HK-2 (cell line): ENCODE measurements at regions not wholly inside any gene's neighbourhood (a gene's known extent, or its start where the extent isn't known, plus 50 kb on each side); places are given as distances from the start of the nearest gene placed in this dataset.

Source experiments
- DNase-seq: peaks from one replicate; pipeline ENCODE4 v3.0.0-alpha.2; 2018; ENCODE audit not compliant: unreplicated experiment

DNA sequence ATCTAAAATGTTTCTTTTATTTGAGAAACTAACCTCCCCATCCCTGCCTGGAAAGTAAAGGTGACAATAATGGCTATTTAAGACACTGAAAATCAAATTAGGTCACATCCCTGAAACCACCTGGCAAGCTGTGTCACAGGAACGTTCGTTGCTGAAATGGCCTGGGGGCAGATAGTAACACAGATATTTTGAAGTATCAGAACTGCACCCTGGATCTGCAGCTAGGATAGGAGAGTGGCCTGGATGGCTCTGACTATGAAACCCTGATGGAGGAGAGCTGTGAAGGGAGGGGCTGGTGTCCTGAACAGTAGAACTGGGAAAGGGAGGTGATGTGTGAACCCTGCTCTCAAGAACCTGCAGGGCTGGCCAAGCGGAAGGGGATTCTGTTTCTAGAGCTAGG lies 648.3 kb upstream of the CFAP20DC start:
- DNase-seq: no peak

DNA sequence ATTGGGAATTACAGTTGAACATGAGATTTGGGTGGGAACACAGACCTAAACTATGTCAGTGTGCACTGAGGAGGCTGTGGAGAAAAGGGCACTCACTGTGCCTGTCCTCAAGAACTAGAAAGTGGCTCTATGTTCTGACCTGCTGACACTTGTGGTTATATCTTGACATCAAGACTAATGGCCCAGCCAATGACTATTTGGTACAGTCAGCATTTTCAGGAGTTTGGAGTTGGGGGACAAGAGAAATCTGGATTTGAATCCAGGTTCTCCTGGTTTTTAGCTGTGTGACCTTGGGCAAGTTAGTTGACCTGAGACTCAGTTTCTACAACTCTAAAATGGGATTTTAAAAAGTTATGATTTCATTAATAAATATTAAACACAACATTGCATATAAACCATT lies 647.0 kb upstream of the CFAP20DC start:
- DNase-seq: no peak

DNA sequence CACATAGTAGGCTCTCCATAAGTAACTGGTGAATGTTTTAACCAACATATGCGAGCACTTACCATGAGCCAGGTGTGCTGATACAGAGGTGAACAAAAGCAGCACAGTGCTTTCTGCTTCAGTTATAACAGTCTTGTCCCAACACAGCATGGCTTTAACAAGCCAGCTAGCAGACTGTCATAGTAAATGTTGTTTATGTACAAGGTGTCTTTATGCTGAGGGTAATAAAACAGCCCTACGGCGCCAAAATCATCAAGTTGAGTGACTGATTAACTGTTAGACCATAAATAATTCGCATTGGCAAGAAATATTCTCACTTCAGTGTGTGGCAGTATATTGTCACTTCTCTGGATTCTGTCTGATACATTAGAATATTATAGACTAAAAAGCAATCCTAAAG lies 646.0 kb upstream of the CFAP20DC start:
- no peak for DNase-seq

DNA sequence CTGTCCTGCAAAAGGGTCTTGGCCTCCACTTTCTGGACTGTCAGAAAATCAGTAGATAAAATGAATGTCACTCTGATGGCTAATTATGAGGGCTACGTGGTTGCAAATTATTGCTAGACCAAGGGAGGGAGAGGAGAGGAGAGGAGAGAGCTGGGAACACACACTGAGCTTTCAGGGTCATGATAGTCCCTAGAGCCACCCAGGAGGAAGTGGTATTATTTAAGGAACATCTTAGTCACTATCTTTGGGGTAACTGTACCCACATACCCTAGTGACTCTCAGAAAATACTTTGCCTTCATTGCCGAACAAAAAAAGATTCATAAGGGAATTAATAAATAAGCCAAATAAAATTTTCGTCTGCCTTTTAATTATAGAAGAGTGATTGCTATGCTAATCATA lies 642.3 kb upstream of the CFAP20DC start:
- no peak for DNase-seq

DNA sequence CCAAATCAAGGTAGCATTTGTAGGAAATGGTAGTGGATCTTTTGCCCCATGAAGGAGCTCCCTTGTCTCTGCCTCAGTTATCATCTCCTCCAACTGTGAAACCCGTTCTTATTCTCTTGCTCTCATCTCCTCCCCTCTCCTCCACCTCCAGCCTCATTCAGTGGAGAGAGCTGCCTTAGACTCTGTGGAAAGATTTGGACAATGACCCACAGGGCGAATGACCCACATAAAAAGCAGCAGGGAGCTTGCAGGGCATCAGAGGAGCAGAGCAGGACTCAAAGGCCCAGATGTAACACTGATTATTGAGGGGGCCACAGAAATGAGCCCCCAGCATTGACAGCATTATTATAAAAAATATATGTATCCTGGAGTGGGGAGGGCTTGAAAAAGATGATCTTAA lies 641.1 kb upstream of the CFAP20DC start:
- no peak for DNase-seq

DNA sequence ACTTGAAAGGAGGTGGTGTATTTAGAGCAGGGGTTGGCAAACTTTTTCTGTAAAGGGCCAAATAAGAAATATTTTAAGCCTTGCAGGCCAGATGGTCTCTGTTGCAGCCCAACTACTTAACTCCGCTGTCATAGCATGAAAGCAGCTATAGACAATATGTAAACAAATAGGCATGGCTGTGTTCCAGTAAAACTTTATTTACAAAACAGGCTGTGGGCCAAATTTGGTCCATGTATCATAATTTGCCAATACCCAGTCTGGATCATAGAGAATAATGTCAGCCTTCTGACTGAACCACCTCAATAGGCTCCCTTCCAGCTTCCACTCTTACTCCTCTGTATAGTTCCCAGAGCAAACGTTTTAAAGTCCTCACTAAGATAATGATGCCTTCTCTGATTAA lies 638.8 kb upstream of the CFAP20DC start:
- DNase-seq: no peak

DNA sequence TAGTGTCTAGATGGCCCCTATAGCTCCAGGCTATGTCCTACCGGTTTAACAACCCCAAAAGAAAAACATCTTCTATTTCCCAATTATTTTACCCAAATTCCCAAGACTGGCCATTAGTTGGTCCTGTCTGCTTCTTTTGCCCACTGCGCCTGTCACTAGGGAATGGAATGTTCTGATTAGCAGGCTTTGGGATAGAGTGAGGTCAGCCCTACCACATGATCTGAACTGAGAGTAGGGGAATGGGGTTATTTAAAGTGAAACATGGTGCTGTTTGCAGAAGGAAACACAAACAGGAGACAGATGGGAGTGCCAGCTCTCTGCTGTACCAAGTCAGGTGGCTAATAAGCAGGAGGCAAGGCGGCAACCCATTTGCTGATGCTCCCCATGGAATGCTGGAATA lies 635.6 kb upstream of the CFAP20DC start:
- no peak for DNase-seq

DNA sequence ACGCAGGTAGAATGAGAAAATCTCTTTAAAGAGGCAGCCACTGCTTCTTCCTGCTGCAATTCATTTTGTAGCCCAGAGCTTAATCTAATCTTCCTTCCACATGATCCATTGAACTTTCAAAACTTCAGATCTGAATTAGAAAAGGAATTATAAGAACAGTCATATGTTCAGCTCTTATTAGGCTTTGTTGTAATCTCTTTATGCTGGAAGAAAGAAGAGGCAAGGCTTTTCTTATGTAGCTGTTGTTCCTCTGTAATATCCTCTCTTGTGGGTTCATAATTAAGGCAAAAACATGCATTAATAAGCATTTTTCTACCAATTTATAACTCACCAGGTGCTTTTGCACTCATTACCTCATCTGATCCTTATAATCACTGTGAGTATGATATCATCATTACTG lies 634.9 kb upstream of the CFAP20DC start:
- DNase-seq: no peak

DNA sequence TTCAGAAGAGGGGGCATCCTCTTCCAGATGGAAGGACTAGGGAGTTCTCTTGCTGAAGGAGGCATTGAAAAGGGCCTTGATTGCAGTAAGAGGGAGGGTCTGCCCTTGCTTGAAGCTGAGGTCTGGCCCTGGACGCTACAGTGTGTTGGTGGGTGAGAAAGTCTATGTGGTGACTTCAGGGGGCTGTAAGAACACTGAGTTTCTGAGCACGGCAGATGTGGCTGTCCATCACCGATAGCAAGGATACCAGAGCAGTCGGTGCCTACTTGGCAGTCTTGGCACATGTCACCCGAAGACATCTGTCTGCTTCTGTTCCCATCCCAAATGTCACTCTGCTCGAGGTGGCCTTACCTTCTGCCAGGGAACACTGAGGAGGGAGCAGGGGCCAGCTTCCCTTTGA lies 631.1 kb upstream of the CFAP20DC start:
- no peak for DNase-seq

DNA sequence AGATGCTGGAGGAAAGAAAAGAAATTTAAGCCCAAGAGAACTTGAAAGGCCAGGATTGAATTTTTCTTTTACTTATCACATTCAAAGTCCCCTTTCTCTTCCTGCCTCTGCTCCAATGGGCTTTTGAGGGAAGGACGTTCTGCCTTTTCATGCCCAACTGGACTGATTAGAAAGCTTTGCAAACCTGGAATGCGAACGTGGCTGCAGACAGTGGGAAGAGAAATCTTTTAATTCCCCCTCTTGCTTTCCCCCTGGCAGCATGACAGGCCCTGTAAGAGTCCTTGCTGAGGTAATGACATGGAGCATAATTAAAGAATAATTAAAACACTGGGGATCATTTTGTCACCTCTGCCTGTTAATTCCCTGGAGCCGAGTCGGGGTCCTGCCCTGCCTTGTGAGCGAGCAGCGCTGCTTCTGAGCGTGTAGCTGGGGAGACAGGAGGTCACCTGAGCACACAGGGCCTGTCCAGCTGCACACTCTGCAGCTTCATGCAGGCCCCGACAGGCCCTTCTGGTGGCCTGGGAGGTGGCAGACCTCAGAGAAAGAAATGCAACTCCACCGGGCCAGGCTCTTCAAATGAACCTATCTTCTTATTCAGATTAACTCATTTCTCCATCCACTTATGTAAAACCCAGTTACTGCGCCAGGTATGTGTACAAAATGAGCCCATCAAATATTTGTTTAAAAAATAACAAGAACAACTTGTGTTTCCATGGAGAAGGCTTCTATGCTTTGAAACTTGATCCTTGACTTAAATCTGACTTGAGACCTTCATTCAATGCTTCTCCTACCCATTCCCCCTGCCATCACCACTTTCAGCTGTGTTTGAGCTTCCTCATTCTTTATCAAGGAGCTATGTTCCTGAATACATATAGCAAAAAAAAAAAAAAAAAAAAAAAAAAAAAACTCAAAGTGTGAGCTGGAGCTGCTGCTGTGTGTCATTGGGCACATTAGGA lies 628.2 kb upstream of the CFAP20DC start:
- no peak for DNase-seq

DNA sequence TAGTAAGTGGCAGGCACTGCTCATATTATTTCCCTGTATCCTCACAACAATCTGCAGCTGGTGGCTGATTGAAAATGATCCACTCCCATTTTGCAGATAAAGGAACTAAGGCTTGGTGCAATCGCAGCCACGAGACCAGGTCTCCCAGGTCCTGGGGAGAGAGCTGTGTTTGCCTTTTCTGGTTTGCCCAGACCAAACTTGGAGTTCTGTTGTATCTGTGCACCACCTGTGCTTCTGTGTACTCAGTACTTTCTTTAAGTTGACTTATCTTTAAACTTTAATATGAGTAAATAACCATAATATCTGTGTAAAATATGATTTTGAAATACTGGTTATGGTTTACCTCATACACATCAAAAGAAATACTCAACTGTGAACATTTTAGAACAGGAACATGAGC lies 625.7 kb upstream of the CFAP20DC start:
- DNase-seq: no peak

DNA sequence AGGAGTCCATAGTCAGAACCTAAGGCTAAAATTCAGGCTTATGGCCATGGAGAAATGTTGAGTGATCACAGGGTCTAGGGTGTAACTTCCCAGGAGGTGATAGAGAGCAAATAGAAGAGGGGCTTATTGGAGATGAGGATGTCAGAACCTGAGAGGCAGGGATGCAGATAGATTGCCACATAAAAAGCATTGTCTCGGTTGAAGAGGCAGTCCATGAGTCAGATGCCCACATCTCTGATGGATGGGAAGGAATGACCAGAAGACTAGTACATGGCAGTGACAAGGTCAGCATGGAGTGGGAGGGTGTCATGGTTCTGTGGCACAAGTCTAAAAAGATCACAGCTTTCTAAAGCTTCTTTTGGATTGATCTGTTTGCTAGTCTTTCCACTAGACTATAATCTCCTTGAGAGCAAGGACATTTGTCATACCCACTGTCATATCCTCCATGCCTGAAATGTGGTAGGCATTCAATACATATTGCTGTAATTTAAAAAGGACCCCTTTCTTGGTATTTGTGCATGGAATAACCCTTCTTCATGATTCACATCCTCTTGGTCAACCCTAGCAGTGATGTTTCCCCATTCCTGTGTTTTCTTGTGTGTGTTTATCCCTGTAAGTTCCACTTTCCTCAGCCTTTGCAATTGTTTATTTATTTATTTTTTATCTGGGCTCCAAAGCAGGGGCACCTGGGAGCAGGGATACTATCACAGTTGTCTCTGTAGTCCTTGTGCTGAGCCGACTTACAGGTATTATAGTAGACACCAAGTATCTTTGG lies 613.4 kb upstream of the CFAP20DC start:
- no peak for DNase-seq

DNA sequence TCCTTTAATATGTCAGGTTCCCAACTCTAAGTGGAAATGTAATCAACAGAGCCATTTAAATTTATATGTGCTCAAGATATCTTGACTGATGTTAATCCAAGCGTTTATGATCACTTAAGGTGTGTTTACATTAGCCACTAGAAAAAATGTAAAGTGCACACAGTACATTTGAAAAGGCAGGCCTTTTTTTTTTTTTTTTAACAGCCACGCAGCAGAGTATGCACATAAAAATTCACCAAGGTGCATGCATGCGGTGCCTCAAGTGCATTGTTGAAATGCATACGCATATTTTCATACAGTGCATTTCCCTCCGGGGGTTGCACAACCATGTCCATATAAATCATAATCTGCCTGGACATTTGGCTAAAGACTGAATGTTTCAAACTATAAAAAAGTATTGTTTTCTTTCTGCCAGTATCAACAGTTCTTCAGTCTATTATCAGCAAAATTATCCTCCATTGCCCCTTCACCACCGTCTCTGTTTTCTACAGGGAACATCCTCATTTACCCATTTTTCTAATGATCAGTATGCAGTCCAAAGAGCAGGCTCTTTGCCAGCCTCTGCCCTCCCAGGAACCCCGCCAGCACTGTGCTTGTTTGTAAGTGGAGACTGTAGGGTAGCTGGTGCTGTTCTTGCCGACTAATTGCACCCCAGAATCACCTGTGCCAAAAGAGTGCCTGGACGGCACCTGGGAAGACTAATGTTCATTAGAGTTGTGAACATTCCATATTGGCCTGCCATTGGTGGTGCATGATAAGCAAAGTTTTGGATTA lies 611.2 kb upstream of the CFAP20DC start:
- no peak for DNase-seq

DNA sequence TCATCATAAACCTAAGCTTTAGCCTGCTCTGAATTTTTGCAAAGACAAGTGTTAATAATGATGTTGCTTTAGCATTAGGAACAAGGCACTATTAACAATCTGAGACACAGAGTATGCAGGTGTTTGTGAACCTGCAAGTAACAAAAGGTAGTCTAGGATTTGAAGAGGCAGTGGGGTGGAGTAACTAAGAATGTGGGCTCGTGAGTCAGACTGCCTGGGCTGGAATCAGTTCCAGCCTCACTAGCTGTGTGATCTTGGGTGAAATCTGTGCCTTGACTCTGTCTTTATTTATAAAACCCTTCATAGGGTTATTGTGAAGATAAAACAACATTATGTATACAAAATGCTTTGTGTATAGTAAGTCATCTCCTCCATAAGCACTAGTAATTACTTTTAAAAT lies 610.6 kb upstream of the CFAP20DC start:
- DNase-seq: no peak

DNA sequence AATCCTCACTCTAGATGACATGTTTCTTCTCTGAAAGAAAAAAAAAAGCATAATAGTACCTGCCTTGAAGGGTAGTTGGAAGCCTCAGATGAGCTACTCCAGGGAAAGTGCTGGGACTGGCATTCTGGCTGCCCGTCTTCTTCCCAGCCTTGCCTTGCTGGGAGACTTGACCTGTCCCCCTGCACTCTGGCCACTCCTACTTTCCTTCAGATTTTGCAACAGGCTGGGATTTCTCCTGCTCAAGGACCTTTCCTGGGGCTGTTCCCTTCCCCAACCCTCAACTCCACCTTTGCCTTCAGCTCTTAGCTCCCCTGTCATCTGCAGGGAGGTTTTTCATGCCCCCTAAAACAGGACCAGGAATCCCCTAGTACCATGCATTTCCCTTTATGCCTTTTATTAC lies 609.9 kb upstream of the CFAP20DC start:
- DNase-seq: no peak

DNA sequence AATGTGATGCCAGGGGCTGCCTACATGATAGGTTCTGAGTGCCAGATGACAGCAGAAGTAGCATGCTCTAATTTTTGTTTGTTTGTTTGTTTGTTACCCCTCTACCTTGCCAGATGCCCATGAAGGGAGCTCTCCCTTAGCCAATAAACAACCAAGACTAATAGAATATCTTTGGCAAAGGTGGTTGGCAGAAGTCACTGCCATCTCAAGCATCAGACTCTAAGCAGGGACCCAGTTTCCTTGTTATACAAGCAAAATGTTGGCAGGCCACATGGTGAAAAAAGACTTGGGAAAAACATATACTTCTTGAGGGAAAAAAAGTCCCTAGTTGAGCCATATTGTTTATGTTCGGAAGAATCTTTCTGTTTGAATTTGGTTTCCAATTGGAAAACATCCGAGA lies 609.0 kb upstream of the CFAP20DC start:
- no peak for DNase-seq

DNA sequence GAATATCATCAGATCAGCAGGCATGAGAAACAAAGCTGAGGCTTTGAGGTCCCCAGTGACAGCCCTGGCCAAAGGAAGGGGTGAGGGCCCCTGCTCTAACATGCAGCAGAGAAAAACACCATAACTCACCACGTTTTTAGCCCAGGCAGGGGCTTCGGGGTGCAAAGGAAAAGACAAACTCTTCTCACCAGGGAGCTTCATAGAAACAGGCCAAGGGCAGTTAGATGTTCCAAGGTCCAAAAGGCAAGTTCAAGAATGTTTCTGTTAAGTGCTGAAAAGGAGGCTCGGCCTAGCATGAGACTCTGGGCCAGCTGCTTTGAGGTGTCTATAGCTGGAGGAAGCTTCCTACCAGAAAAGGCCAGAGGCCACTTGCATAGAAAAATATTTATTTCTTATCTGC lies 608.4 kb upstream of the CFAP20DC start:
- no peak for DNase-seq

DNA sequence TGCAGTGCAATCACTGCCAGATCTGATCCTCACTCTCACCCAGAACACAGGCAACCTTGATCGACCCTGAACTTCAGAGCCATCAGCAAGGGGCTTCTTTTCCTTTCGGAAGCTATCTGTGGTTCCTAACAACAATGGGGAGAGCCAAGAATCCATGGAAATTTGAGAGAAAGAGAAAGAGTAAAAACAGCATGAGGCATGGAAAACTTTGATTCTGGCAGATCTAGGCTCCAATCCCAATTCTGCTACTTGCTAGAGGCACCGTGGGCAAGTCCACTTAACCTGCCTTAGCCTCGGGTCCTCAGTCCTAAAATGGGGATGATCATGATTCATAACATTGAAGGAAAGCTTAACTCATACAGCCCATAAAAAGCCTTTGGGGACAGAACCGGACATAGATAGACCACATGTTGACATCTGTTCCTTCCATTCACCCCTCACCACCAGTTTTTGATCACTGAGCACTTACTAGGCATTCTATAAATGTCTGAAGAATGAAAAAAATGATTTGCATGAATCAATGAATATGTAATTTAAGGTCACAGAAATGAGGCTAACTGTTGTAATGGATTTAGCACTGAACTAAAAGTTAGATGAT lies 605.7 kb upstream of the CFAP20DC start:
- DNase-seq: no peak

DNA sequence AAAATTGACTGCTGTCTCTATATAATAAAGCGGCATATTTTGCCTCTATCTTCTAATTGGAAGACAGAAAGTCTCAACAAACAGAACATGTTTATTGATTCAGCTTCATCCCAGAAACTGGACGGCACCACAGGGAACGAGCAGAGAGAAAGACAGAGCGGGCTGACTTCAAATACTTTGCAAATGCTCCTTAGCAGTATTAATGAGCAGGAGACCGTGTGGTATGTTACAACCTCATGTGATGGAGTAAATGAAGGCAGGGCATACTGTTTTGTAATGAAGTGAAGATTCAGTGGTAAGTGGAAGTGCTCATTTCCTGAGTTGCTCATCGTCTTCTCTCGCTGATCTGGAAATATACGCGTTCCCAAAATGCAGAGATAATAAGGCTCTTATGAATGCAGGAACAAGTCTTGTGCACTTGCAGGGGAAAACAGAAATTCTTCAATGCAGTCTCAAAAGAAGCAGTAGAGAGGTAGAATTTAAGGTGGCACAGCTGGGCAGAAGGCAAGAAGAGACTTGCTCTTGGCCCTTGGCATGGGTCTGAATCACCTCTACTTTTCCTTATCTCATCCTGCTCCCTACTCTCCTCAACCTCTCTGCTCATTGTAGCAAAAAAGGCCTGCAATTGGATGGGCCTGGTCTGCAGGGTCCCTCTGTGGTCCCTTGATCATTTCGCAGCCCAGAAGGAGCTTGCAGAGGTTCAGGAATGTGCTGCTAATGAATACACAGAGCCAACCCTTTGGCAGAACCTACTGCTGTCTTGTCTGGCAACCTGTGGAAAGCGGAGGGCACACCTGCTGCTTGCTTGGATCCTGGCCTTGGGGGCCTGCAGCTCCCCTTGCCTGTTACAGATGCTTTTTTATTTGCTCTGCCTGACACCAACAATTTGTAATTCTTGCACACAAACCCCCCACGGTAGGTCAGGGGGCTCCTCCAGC lies 604.9 kb upstream of the CFAP20DC start:
- no peak for DNase-seq

DNA sequence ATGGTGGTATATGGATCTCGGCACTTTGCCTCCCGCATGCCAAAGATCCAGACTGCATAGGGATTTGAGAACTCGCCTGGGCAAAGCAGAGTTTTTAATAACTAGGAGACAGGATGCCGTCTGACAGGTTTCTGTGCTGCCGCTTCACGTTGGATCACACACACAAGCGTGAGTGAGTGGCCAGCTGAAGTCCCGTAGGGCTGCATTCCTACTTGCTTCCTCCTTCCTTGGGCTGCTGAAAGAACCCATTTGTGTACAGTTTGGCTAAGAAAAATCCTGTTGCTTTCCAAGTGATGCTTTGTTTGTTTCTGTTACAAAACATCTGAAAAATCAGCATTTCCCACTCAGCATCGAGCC lies 604.3 kb upstream of the CFAP20DC start:
- DNase-seq: no peak
